ENCODE measurements at regions not wholly inside any gene's neighbourhood (a gene's known extent, or its start where the extent isn't known, plus 50 kb on each side); places are given as distances from the start of the nearest gene placed in this dataset.

- intact Hi-C loops (cut with micrococcal nuclease; ENCODE audit: unreplicated experiment): no loop called here
- Histone ChIP-seq H3K4me3 (no peak overlapping the region), H3K27me3 (ENCODE audit: insufficient read depth, low read depth) (peaks cover 27% of the 10 kb centered on the region), H3K9me2 (ENCODE audit: insufficient read depth) (no peaks in the 10 kb centered on the region), H3F3A (ENCODE audit: insufficient read depth, low read depth) (no peaks in the 10 kb centered on the region), H3K9me3 (ENCODE audit: insufficient read depth, low read depth) (no peaks in the 10 kb centered on the region), H3K36me3 (ENCODE audit: low read depth) (no peaks in the 10 kb centered on the region), H3K4me1 (replicated peaks; ENCODE audit: insufficient read depth) (no peaks in the 10 kb centered on the region), H3K4me2 (no peak overlapping the region), H4K20me1 (ENCODE audit: insufficient read depth) (no peaks in the 10 kb centered on the region), H3K27ac (no peak overlapping the region), H3K79me2 (ENCODE audit: low read depth) (no peaks in the 10 kb centered on the region), H2AFZ (no peak overlapping the region)
- TF ChIP-seq EZH2 (IDR thresholded peaks at IDR 0.05; ENCODE audit: low read depth) (no peak), CTCF (conservative IDR thresholded peaks at IDR 0.05) (no peak)
- POLR2A ChIA-PET (ENCODE audit: unreplicated experiment): no interaction called here
- CTCF ChIA-PET: interaction anchor here (0.5 kb wide), 1 partner anchor 185 kb away, joined by 10 read pairs; no protein-coding TSS in a partner anchor
- BruUV-seq (replicated peaks): no TSS peak
- DNase-seq: no peak
Measured at GRCh38 chr11:45543808-45544422, 121.5 kb downstream of the CHST1 start.

DNA sequence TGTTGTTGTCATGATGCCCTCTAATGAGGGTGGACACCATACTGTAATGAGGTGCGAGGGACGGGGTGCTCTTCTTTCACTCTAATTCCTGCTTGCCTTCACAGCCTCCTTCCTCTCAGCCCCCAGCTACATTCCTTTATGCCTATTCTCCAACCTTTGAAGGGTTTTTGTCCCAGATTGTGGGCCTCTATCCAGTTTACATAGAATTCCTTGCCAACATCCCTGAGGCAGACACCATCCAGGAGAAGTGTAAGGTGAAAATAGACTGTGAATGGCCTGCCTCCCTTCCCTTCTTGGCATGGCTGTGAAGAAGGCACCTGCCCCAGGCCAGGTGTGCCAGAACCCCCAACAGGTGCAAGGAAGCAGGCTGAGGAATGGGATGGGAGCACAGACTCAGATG is 122.3 kb downstream of the CHST1 start:
- TF ChIP-seq EZH2 (IDR thresholded peaks at IDR 0.05; ENCODE audit: low read depth) (no peak), CTCF (conservative IDR thresholded peaks at IDR 0.05) (no peak)
- H3K79me2 ChIP-seq (ENCODE audit: low read depth): no peaks in the 10 kb centered on the region
- no peak overlapping the region for H3K27ac ChIP-seq
- no peaks in the 10 kb centered on the region for H3K36me3 ChIP-seq (ENCODE audit: low read depth)
- H3K9me2 ChIP-seq (ENCODE audit: insufficient read depth): no peaks in the 10 kb centered on the region
- no peak overlapping the region for H3K4me3 ChIP-seq
- H3K4me1 ChIP-seq (replicated peaks; ENCODE audit: insufficient read depth): no peaks in the 10 kb centered on the region
- POLR2A ChIA-PET (ENCODE audit: unreplicated experiment): no interaction called here
- no peak for DNase-seq
- no peaks in the 10 kb centered on the region for H3F3A ChIP-seq (ENCODE audit: insufficient read depth, low read depth)
- H3K27me3 ChIP-seq (ENCODE audit: insufficient read depth, low read depth): peaks cover 32% of the 10 kb centered on the region
- no peaks in the 10 kb centered on the region for H4K20me1 ChIP-seq (ENCODE audit: insufficient read depth)
- H3K9me3 ChIP-seq (ENCODE audit: insufficient read depth, low read depth): no peaks in the 10 kb centered on the region
- no peak overlapping the region for H3K4me2 ChIP-seq
- intact Hi-C loops (cut with micrococcal nuclease; ENCODE audit: unreplicated experiment): no loop called here
- no peak overlapping the region for H2AFZ ChIP-seq
- CTCF ChIA-PET: no interaction called here
- no TSS peak for BruUV-seq (replicated peaks)

DNA sequence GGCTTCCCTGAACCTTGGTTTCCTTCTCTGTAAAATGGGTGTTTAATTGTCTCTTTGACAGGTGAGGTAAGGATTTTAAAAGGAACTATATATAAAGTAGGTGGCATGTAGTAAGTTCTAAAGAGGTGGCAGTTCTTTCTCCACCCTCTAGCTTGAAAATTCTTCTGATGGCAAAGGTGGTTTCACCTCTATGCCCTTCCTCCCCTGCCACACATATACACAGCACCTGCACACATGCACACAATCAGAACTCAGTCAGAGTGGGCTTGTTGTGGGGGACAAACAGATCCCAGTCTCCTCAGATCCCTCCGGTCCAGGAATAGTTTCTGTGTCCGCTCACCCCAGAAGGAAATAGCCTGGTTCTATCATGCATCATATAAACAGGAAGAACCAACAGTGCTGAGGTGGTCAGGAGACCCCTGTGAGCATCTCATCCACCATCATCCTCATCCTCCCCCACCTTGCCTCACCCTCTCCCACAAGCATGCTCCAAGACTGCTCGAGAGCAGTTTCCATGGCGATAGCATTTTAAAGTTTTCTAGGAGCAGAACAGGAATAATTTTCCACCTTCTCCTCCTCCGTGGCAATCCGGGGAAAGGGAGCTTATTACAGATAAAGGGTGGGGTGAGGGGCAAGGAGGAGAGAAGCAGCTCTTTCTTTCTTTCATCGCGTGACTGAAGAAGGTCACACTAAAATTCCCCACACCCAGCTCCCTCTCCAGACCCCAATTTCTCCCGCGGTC is 123.6 kb downstream of the CHST1 start:
- H3K9me3 ChIP-seq (ENCODE audit: insufficient read depth, low read depth): no peaks in the 10 kb centered on the region
- no peak overlapping the region for H3K27ac ChIP-seq
- ChIA-PET POLR2A (ENCODE audit: unreplicated experiment) (no interaction called here), CTCF (no interaction called here)
- intact Hi-C loops (cut with micrococcal nuclease; ENCODE audit: unreplicated experiment): no loop called here
- no peaks in the 10 kb centered on the region for H3F3A ChIP-seq (ENCODE audit: insufficient read depth, low read depth)
- H3K4me3 ChIP-seq: no peak overlapping the region
- no peak for DNase-seq
- no peak overlapping the region for H3K4me2 ChIP-seq
- H3K27me3 ChIP-seq (ENCODE audit: insufficient read depth, low read depth): peaks cover 38% of the 10 kb centered on the region
- no peaks in the 10 kb centered on the region for H3K79me2 ChIP-seq (ENCODE audit: low read depth)
- BruUV-seq (replicated peaks): no TSS peak
- no peak for TF ChIP-seq EZH2 (IDR thresholded peaks at IDR 0.05; ENCODE audit: low read depth)
- TF ChIP-seq CTCF (conservative IDR thresholded peaks at IDR 0.05): no peak
- no peaks in the 10 kb centered on the region for H3K36me3 ChIP-seq (ENCODE audit: low read depth)
- no peak overlapping the region for H2AFZ ChIP-seq
- H3K4me1 ChIP-seq (replicated peaks; ENCODE audit: insufficient read depth): no peaks in the 10 kb centered on the region
- no peaks in the 10 kb centered on the region for H3K9me2 ChIP-seq (ENCODE audit: insufficient read depth)
- H4K20me1 ChIP-seq (ENCODE audit: insufficient read depth): no peaks in the 10 kb centered on the region

All from PC-9 (cell line).